HG03280 (cell line): ENCODE measurements at regions not wholly inside any gene's neighbourhood (a gene's known extent, or its start where the extent isn't known, plus 50 kb on each side); places are given as distances from the start of the nearest gene placed in this dataset.

Experiments
- ATAC-seq: cut with Tn5 transposase; IDR thresholded peaks from one replicate; pipeline ENCODE4 v1.9.1; 2021; ENCODE audit warnings: mild to moderate bottlenecking, moderate library complexity; ENCODE audit not compliant: unreplicated experiment

DNA sequence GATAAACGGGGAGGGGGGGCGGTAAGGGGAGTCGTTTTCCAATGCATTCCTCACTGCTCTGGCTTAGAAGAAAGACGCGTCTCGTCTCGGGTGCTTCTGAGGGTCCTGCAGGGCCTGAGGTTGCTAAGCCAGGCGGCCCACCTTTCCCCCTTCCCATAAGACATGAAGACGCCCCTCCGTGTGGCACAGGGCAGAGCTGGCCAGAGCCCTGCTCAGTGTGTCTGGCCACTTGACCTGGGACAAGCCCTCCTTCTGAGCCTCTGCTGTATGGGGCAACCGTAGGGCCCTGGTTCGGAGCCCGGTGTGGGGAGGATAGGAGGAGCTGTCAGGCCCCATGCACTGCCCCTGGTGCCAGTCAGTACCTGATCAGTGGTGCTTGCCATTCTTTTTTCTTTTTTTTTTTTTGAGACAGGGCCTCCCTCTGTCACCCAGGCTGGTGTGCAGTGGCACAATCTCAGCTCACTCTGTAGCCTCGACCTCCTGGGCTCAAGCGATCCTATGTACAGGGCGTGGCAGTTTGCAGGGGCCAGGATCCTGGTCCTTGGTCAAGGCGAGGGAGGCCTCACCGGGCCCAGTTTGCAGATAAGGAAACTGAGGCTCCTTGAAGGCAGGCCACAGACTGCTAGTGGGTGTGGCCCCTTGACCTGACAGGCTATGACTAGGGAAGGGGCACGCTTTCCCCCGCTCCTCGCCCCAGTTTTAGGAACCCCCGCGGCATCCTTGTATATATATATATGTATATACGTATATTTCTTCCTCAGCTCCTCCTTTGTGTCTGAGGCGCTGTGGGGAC lies 172.3 kb upstream of the IER5L start:
- ATAC-seq, result no peak

- ATAC-seq, result no peak
Measured at GRCh38 chr9:129349665-129349947, 171.5 kb upstream of the IER5L start.

DNA sequence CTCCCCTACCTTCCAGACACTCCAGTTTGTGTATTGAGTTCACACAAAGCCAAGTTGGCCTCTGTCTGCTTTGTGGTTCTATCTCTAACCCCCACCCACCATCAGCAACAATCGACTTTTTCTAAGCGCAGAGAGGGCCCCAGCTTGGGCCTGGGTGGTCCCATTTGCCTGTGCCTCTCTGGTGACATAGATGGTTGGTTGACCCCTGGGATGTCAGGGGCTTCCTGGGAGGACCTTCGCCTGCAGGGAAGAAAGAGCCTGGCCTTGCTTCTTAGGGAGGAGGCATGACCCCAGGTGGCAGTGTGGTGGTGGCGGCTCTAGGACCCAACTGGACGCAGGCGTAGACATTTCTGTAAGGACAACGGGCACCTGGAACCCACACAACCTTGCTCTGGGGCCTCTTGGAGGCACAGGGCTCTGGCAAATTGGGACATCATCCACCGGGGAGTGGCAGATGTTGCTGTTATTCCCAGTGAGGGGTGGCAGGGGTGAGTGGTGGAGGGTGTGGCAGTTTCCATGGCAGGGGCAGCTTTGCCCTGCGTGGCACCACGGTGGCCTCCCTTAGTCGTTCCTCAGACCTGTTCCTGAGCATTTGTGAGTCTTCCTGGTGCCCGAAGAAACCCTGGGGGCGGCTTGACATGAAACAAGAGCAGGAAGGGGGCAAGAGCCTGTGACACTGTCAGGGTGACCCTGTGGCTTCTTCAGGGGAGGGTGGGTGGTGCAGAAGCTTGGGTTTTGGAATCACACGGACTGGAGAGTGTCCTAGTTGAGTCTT lies 171.0 kb upstream of the IER5L start:
- no peak for ATAC-seq

GRCh38 chr9:129347316-129348120 lies 169.5 kb upstream of the IER5L start:
- ATAC-seq, result no peak

GRCh38 chr9:129346046-129346445 lies 168.0 kb upstream of the IER5L start:
- no peak for ATAC-seq

DNA sequence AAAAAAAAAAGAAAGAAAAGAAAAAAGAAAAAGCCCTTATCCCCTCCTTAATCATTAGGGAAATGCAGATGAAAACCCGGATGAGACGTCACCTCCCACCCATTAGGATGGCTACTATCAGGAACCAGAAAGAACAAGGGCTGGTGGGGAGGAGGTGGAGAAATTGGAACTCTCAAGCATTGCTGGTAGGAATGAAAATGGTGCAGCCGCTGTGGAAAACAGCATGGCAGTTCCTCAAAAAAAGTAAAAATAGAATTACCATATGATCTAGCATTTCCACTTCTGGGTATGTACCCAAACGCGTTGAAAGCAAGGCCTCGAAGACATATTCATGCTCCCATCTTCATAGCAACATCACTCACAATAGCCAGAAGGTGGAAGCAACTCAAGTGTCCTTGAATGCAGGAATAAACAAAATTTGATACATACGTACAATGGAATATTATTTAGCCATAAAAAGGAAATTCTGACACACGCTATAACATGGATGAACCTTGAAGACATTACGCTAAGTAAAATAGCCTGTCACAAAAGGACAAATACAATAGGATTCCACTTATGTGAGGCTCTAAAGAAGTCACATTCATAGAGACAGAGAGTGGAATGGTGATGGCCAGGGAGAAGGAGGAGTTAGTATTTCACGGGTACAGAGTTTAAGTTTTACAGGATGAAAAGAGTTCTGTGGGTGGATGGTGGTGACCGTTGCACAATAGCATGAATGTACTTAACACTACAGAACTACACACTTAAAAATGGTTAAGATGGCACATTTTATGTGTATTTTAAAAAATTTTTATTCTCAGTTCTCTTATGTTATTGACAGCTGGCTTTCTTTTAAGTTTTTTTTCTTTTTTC lies 166.8 kb upstream of the IER5L start:
- ATAC-seq, result no peak

- no peak for ATAC-seq
Measured at GRCh38 chr9:129343424-129344375, 165.6 kb upstream of the IER5L start.

DNA sequence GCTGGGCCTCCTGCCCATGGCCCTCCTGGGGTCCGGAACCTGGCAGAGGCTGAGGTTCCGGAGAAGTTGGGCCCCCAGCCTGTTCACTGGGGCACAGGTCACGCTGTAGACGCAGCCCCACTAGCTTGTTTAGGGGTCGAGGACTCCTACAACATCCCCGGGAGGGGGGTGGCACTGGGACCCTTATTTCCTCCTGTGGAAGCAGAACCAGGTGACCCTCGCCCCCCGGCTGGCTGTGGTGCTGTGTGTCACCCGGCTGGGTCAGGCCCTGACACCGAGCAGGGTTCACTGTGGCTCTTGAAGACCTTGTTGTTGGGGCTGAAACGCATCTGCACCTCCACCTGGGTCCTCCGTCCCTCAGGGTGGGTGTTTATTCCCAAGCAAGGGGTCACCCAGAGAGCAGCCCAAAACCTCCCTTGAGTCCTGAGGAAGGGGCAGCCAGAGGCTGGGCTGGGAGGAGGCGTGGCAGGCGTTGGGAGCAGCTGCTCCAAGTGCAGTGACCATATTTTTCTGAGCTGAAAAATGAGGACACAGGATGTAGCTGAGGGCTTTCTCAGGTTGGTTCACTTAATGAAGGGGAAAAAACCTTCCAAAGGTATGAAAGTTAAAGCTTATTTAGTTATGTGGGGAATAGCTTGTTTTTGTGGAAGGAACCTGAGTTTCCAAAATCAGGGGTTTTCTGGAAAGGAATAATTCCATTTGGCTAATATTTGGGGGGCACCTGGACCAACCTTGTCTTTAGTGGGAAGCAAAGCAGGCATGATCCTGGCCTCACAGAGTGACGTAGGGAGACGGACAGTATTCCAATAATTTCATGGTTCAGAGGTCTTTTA lies 164.7 kb upstream of the IER5L start:
- ATAC-seq, result no peak

DNA sequence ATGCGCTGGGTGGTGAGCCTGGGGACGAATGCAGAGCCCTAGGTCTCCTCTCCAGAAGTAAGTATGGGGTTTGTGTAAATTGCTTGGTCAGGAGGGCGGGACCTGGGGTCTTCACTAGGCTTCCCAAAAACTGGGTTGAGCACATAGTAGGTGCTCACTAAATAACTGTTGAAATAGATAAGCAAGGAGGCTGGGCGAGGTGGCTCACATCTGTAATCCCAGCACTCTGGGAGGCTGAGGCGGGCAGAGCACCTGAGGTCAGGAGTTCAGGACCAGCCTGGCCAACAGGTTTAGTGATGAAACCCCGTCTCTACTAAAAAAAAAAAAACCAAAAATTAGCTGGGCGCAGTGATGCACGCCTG lies 163.9 kb upstream of the IER5L start:
- no peak for ATAC-seq

DNA sequence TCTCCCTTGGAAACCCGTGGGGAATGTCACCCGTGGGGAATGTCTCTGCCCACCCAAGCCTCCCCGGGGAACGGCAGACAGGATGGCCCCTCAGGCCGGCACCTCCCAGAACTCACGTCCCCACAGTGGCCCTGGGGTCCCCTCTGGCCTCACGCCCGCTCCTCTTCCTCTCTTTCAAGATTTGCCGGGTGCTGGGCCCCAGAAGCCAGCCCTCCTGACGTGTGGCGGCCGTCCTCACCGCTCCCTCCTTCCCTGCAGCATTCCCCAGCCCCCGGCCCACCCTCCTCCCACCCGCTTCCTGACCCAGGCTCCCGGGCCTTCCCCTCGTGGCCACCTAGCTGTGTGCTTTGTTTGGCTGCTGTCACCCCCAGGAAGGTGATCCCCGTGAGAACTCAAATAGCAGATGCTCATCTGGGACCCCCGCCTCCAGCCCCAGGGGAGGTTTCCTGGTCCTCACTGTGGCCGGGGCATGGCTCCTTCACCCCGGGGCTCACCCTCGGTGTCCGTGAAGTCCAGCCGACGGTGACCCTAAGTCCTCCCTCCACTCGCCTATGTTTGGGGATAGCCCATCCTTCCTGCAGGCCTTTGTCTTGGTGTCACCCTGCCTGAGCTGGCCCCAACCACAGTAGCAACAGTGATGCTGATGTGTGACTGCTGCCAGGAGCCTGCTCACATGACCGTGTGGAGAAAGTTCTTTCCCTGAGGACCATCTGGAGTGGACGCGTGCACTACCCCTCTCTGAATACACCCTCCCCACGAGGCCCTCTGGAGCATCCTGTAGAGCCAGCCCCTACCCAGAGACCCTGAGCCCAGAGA lies 163.3 kb upstream of the IER5L start:
- ATAC-seq, result no peak

- no peak for ATAC-seq
Measured at GRCh38 chr9:129340427-129341170, 162.5 kb upstream of the IER5L start.

DNA sequence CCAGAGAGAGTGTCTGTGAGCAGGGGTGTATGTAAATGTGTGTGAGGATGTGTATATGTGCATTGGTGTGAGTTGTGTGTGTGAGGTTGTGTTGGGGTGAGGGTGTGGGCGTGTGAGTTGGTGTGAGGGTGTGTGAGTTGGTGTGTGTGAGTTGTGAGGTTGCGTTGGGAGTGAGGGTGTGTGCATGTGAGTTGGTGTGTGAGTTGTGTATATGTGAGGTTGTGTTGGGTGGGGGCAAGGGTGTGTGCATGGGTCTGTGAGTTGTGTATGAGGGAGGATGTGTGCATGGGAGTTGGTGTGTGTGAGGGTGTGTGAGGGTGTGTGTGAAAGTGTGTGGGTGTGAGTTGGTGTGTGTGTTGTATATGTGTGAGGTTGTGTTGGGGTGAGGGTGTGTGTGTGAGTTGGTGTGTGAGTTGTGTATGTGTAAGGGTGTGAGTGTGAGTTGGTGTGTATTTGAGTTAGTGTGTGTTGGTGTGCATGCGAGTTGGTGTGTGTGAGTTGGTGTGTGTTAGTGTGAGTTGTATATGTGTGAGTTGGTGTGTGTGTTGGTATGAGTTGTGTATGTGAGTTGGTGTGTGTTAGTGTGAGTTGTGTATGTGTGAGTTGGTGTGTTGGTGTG lies 161.6 kb upstream of the IER5L start:
- no peak for ATAC-seq

- ATAC-seq, result no peak
Measured at GRCh38 chr9:129338724-129339430, 160.8 kb upstream of the IER5L start.

GRCh38 chr9:129337336-129338140 lies 159.5 kb upstream of the IER5L start:
- no peak for ATAC-seq

GRCh38 chr9:129336601-129337331 lies 158.7 kb upstream of the IER5L start:
- ATAC-seq, result no peak
